Keratinocyte (primary cell): ENCODE measurements at regions not wholly inside any gene's neighbourhood (a gene's known extent, or its start where the extent isn't known, plus 50 kb on each side); places are given as distances from the start of the nearest gene placed in this dataset.
A peak's percentile ranks its signal among the peaks of the same experiment; 100 is the strongest.

Experiments
- DNase-seq: peaks from one replicate; pipeline ENCODE4 v3.0.0-alpha.2; 2011; ENCODE audit warnings: low read depth, missing footprints, low spot score
- FAIRE-seq: peaks from 2 replicates; lab custom pipeline; 2011; peaks lifted over from hg19 to GRCh38; lab: Jason Lieb, UNC
- H2AFZ ChIP-seq: 2 replicates; pipeline ENCODE4 v1.6.0; 2012; ENCODE audit warnings: low read length, control low read depth, inconsistent platforms; ENCODE audit not compliant: control insufficient read depth
- H3K27ac ChIP-seq: 2 replicates; pipeline ENCODE4 v1.5.1; 2011; ENCODE audit warnings: low read length; ENCODE audit not compliant: control insufficient read depth, insufficient read depth
- H3K27me3 ChIP-seq: 3 replicates; pipeline ENCODE4 v1.6.0; 2011; ENCODE audit warnings: low read length; ENCODE audit not compliant: control insufficient read depth, insufficient read depth; ENCODE audit errors: extremely low read depth
- H3K36me3 ChIP-seq, 2 experiments: 2 replicates in 1 of 2; 3 replicates in 1 of 2; pipeline ENCODE4 v1.5.1; 2011; ENCODE audit warnings: low read length in 2 of 2, mild to moderate bottlenecking in 1 of 2; ENCODE audit not compliant: control insufficient read depth in 2 of 2, insufficient read depth in 2 of 2; ENCODE audit errors: extremely low read depth in 1 of 2
- H3K4me1 ChIP-seq: 3 replicates; pipeline ENCODE4 v1.5.1; 2011; ENCODE audit warnings: low read length; ENCODE audit not compliant: control insufficient read depth, insufficient read depth; ENCODE audit errors: extremely low read depth
- H3K4me2 ChIP-seq: 3 replicates; pipeline ENCODE4 v1.6.0; 2011; ENCODE audit warnings: low read depth, low read length; ENCODE audit not compliant: control insufficient read depth, insufficient read depth; ENCODE audit errors: extremely low read depth
- H3K4me3 ChIP-seq, 3 experiments: fragments of 200-600 bp in 1 of 3; sonication (generic) in 1 of 3; 2 replicates in 2 of 3; 3 replicates in 1 of 3; pipeline ENCODE4 v1.5.1; 2011 to 2016; ENCODE audit warnings: low read length in 3 of 3, mild to moderate bottlenecking in 3 of 3, control low read depth in 2 of 3, inconsistent platforms in 1 of 3, low read depth in 1 of 3, mixed read lengths in 1 of 3, mixed run types in 1 of 3, moderate library complexity in 1 of 3; ENCODE audit not compliant: control insufficient read depth in 2 of 3, insufficient read depth in 2 of 3; ENCODE audit errors: extremely low read depth in 1 of 3
- H3K79me2 ChIP-seq: 2 replicates; pipeline ENCODE4 v1.6.0; 2012; ENCODE audit warnings: low read length; ENCODE audit not compliant: control insufficient read depth, insufficient read depth
- H3K9ac ChIP-seq: 3 replicates; pipeline ENCODE4 v1.6.0; 2011; ENCODE audit warnings: low read length; ENCODE audit not compliant: control insufficient read depth, insufficient read depth; ENCODE audit errors: extremely low read depth
- H3K9me1 ChIP-seq: 3 replicates; pipeline ENCODE4 v1.6.0; 2011; ENCODE audit warnings: low read length; ENCODE audit not compliant: control insufficient read depth, insufficient read depth; ENCODE audit errors: extremely low read depth
- H3K9me3 ChIP-seq: 2 replicates; pipeline ENCODE4 v1.5.1; 2012; ENCODE audit warnings: low read depth, low read length; ENCODE audit not compliant: control insufficient read depth
- H4K20me1 ChIP-seq: 3 replicates; pipeline ENCODE4 v1.6.0; 2011; ENCODE audit warnings: low read length; ENCODE audit not compliant: control insufficient read depth, insufficient read depth; ENCODE audit errors: extremely low read depth
- CTCF ChIP-seq, 3 experiments: IDR thresholded peaks in 1 of 3; conservative IDR thresholded peaks in 1 of 3; optimal IDR thresholded peaks in 1 of 3; 2 replicates in 2 of 3; 3 replicates in 1 of 3; pipeline versions ENCODE3 to v1.5.1; 2011; ENCODE audit warnings: low read length in 3 of 3, mild to moderate bottlenecking in 3 of 3, moderate library complexity in 2 of 3, control low read depth in 1 of 3, inconsistent platforms in 1 of 3; ENCODE audit not compliant: insufficient read depth in 2 of 3; ENCODE audit errors: extremely low read depth in 1 of 3
- EZH2 ChIP-seq: IDR thresholded peaks from one replicate; pipeline ENCODE4 v1.6.1; 2012; ENCODE audit warnings: inconsistent platforms, mild to moderate bottlenecking, low read length, moderate library complexity
- dilution Hi-C: fragments of 300-500 bp; cut with MboI; formaldehyde crosslinking; loops from one replicate; pipeline ENCODE4 v1.7.0; 2020; ENCODE audit warnings: low sequenced_read_pairs; ENCODE audit not compliant: extremely low pct_ligation_motif_present

DNA sequence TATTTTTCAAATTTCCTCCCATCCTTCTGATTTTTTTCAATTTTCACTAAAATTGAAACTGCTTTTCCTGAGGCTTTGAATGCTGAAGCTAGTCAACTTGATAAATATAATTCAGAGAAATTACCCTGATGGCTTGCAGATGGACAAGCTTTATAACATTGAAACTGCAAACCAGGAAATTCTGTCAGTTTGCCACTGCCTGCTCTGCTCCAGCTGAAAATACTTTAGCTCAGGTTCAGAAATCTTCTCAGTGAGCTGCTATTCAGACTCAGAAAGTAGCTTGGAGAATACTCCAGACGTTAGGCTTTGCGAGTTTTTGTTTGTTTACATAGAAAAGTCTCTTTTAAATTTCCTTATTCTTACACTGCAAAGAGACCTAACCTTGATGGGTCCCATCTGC, 1574.7 kb downstream of the STIM2 start:
- H3K9ac ChIP-seq: peak overlapping the region; percentile 8
- H3K27ac ChIP-seq: peak overlapping the region; percentile 70
- no peaks in the 10 kb centered on the region for H3K9me1 ChIP-seq
- TF ChIP-seq EZH2 (no peak), CTCF (optimal IDR thresholded peaks at IDR 0.05 in 1 of 3, IDR thresholded peaks at IDR 0.05 in 1 of 3, conservative IDR thresholded peaks at IDR 0.05 in 1 of 3; ENCODE audit: extremely low read depth in 1 of 3, insufficient read depth in 2 of 3, low read length in 3 of 3) (no peak)
- no peak overlapping the region for H3K4me3 ChIP-seq
- H3K27me3 ChIP-seq: no peaks in the 10 kb centered on the region
- DNase-seq (no peak), FAIRE-seq (peak; percentile 46)
- no peaks in the 10 kb centered on the region for H3K79me2 ChIP-seq
- no peaks in the 10 kb centered on the region for H3K36me3 ChIP-seq
- H3K4me1 ChIP-seq: peaks cover 20% of the 10 kb centered on the region
- H4K20me1 ChIP-seq: no peaks in the 10 kb centered on the region
- H3K4me2 ChIP-seq: peak overlapping the region; percentile 29
- H2AFZ ChIP-seq: peak overlapping the region; percentile 67
- H3K9me3 ChIP-seq: no peaks in the 10 kb centered on the region
- dilution Hi-C loops: no loop called here

- no peaks in the 10 kb centered on the region for H3K9me1 ChIP-seq
- H4K20me1 ChIP-seq: no peaks in the 10 kb centered on the region
- peak overlapping the region; percentile 15 for H3K4me2 ChIP-seq
- FAIRE-seq: peak; percentile 93
- peak overlapping the region; percentile 68 for H2AFZ ChIP-seq
- H3K4me3 ChIP-seq: no peak overlapping the region
- H3K9me3 ChIP-seq: no peaks in the 10 kb centered on the region
- no peaks in the 10 kb centered on the region for H3K27me3 ChIP-seq
- no peaks in the 10 kb centered on the region for H3K36me3 ChIP-seq
- peak; percentile 36 for DNase-seq
- H3K27ac ChIP-seq: peak overlapping the region; percentile 79
- H3K9ac ChIP-seq: peak overlapping the region; percentile 33
- TF ChIP-seq EZH2 (no peak), CTCF (optimal IDR thresholded peaks at IDR 0.05 in 1 of 3, IDR thresholded peaks at IDR 0.05 in 1 of 3, conservative IDR thresholded peaks at IDR 0.05 in 1 of 3; ENCODE audit: extremely low read depth in 1 of 3, insufficient read depth in 2 of 3, low read length in 3 of 3) (no peak)
- H3K79me2 ChIP-seq: no peaks in the 10 kb centered on the region
- peaks cover 20% of the 10 kb centered on the region for H3K4me1 ChIP-seq
- dilution Hi-C loops: no loop called here
These were observed 1575.8 kb downstream of the STIM2 start for GRCh38 chr4:28436191-28437080.
